Testis (tissue), 2 donors: ENCODE measurements at regions not wholly inside any gene's neighbourhood (a gene's known extent, or its start where the extent isn't known, plus 50 kb on each side); places are given as distances from the start of the nearest gene placed in this dataset.

ENCODE experiments used
- POLR2A ChIP-seq: fragments of 450-650 bp; IDR thresholded peaks from one replicate; pipeline ENCODE4 v1.6.1; 2017; ENCODE audit warnings: antibody characterized with exemption, mild to moderate bottlenecking, moderate library complexity
- TF ChIP-seq, protein P1 (sequence below), 3 experiments: fragments of 450-650 bp in 2 of 3; fragments of 200-600 bp in 1 of 3; sonication (generic) in 1 of 3; IDR thresholded peaks; one replicate each; pipeline ENCODE4 v1.5.1; 2016 to 2019; ENCODE audit warnings: antibody characterized with exemption in 3 of 3, mild to moderate bottlenecking in 2 of 3, moderate library complexity in 1 of 3

- TF ChIP-seq, protein P1, sequence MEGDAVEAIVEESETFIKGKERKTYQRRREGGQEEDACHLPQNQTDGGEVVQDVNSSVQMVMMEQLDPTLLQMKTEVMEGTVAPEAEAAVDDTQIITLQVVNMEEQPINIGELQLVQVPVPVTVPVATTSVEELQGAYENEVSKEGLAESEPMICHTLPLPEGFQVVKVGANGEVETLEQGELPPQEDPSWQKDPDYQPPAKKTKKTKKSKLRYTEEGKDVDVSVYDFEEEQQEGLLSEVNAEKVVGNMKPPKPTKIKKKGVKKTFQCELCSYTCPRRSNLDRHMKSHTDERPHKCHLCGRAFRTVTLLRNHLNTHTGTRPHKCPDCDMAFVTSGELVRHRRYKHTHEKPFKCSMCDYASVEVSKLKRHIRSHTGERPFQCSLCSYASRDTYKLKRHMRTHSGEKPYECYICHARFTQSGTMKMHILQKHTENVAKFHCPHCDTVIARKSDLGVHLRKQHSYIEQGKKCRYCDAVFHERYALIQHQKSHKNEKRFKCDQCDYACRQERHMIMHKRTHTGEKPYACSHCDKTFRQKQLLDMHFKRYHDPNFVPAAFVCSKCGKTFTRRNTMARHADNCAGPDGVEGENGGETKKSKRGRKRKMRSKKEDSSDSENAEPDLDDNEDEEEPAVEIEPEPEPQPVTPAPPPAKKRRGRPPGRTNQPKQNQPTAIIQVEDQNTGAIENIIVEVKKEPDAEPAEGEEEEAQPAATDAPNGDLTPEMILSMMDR (IDR thresholded peaks at IDR 0.05), result no peak
- TF ChIP-seq POLR2A, result no peak
Observed at GRCh38 chr2:36190097-36190496, 165.5 kb upstream of the CRIM1 start.
